ENCODE measurements at regions not wholly inside any gene's neighbourhood (a gene's known extent, or its start where the extent isn't known, plus 50 kb on each side); places are given as distances from the start of the nearest gene placed in this dataset.

- no peak for TF ChIP-seq CTCF (IDR thresholded peaks at IDR 0.05 in 4 of 5, conservative IDR thresholded peaks at IDR 0.05 in 1 of 5)
- TF ChIP-seq POLR2A (IDR thresholded peaks at IDR 0.05), result no peak
Measured at GRCh38 chr5:128799945-128800344, 165.3 kb upstream of the SLC27A6 start.

Data from gastrocnemius medialis (tissue), 4 donors.